Keratinocyte (primary cell): ENCODE measurements at regions not wholly inside any gene's neighbourhood (a gene's known extent, or its start where the extent isn't known, plus 50 kb on each side); places are given as distances from the start of the nearest gene placed in this dataset.

Experiments
- DNase-seq: peaks from one replicate; pipeline ENCODE4 v3.0.0-alpha.2; 2011; ENCODE audit warnings: low read depth, missing footprints, low spot score
- FAIRE-seq: peaks from 2 replicates; lab custom pipeline; 2011; peaks lifted over from hg19 to GRCh38; lab: Jason Lieb, UNC
- H2AFZ ChIP-seq: 2 replicates; pipeline ENCODE4 v1.6.0; 2012; ENCODE audit warnings: low read length, control low read depth, inconsistent platforms; ENCODE audit not compliant: control insufficient read depth
- H3K27ac ChIP-seq: 2 replicates; pipeline ENCODE4 v1.5.1; 2011; ENCODE audit warnings: low read length; ENCODE audit not compliant: control insufficient read depth, insufficient read depth
- H3K27me3 ChIP-seq: 3 replicates; pipeline ENCODE4 v1.6.0; 2011; ENCODE audit warnings: low read length; ENCODE audit not compliant: control insufficient read depth, insufficient read depth; ENCODE audit errors: extremely low read depth
- H3K36me3 ChIP-seq, 2 experiments: 2 replicates in 1 of 2; 3 replicates in 1 of 2; pipeline ENCODE4 v1.5.1; 2011; ENCODE audit warnings: low read length in 2 of 2, mild to moderate bottlenecking in 1 of 2; ENCODE audit not compliant: control insufficient read depth in 2 of 2, insufficient read depth in 2 of 2; ENCODE audit errors: extremely low read depth in 1 of 2
- H3K4me1 ChIP-seq: 3 replicates; pipeline ENCODE4 v1.5.1; 2011; ENCODE audit warnings: low read length; ENCODE audit not compliant: control insufficient read depth, insufficient read depth; ENCODE audit errors: extremely low read depth
- H3K4me2 ChIP-seq: 3 replicates; pipeline ENCODE4 v1.6.0; 2011; ENCODE audit warnings: low read depth, low read length; ENCODE audit not compliant: control insufficient read depth, insufficient read depth; ENCODE audit errors: extremely low read depth
- H3K4me3 ChIP-seq, 3 experiments: fragments of 200-600 bp in 1 of 3; sonication (generic) in 1 of 3; 2 replicates in 2 of 3; 3 replicates in 1 of 3; pipeline ENCODE4 v1.5.1; 2011 to 2016; ENCODE audit warnings: low read length in 3 of 3, mild to moderate bottlenecking in 3 of 3, control low read depth in 2 of 3, inconsistent platforms in 1 of 3, low read depth in 1 of 3, mixed read lengths in 1 of 3, mixed run types in 1 of 3, moderate library complexity in 1 of 3; ENCODE audit not compliant: control insufficient read depth in 2 of 3, insufficient read depth in 2 of 3; ENCODE audit errors: extremely low read depth in 1 of 3
- H3K79me2 ChIP-seq: 2 replicates; pipeline ENCODE4 v1.6.0; 2012; ENCODE audit warnings: low read length; ENCODE audit not compliant: control insufficient read depth, insufficient read depth
- H3K9ac ChIP-seq: 3 replicates; pipeline ENCODE4 v1.6.0; 2011; ENCODE audit warnings: low read length; ENCODE audit not compliant: control insufficient read depth, insufficient read depth; ENCODE audit errors: extremely low read depth
- H3K9me1 ChIP-seq: 3 replicates; pipeline ENCODE4 v1.6.0; 2011; ENCODE audit warnings: low read length; ENCODE audit not compliant: control insufficient read depth, insufficient read depth; ENCODE audit errors: extremely low read depth
- H3K9me3 ChIP-seq: 2 replicates; pipeline ENCODE4 v1.5.1; 2012; ENCODE audit warnings: low read depth, low read length; ENCODE audit not compliant: control insufficient read depth
- H4K20me1 ChIP-seq: 3 replicates; pipeline ENCODE4 v1.6.0; 2011; ENCODE audit warnings: low read length; ENCODE audit not compliant: control insufficient read depth, insufficient read depth; ENCODE audit errors: extremely low read depth
- CTCF ChIP-seq, 3 experiments: IDR thresholded peaks in 1 of 3; conservative IDR thresholded peaks in 1 of 3; optimal IDR thresholded peaks in 1 of 3; 2 replicates in 2 of 3; 3 replicates in 1 of 3; pipeline versions ENCODE3 to v1.5.1; 2011; ENCODE audit warnings: low read length in 3 of 3, mild to moderate bottlenecking in 3 of 3, moderate library complexity in 2 of 3, control low read depth in 1 of 3, inconsistent platforms in 1 of 3; ENCODE audit not compliant: insufficient read depth in 2 of 3; ENCODE audit errors: extremely low read depth in 1 of 3
- EZH2 ChIP-seq: IDR thresholded peaks from one replicate; pipeline ENCODE4 v1.6.1; 2012; ENCODE audit warnings: inconsistent platforms, mild to moderate bottlenecking, low read length, moderate library complexity
- dilution Hi-C: fragments of 300-500 bp; cut with MboI; formaldehyde crosslinking; loops from one replicate; pipeline ENCODE4 v1.7.0; 2020; ENCODE audit warnings: low sequenced_read_pairs; ENCODE audit not compliant: extremely low pct_ligation_motif_present

GRCh38 chr2:207408086-207408794 is 121.5 kb upstream of the CREB1 start:
- peak; percentile 94 for FAIRE-seq
- H3K9me3 ChIP-seq = no peaks in the 10 kb centered on the region
- H3K9me1 ChIP-seq = no peaks in the 10 kb centered on the region
- H3K79me2 ChIP-seq = no peaks in the 10 kb centered on the region
- no peak for TF ChIP-seq CTCF (optimal IDR thresholded peaks at IDR 0.05 in 1 of 3, IDR thresholded peaks at IDR 0.05 in 1 of 3, conservative IDR thresholded peaks at IDR 0.05 in 1 of 3; ENCODE audit: extremely low read depth in 1 of 3, insufficient read depth in 2 of 3, low read length in 3 of 3)
- no peak for TF ChIP-seq EZH2
- no peaks in the 10 kb centered on the region for H3K36me3 ChIP-seq
- dilution Hi-C loops = no loop called here
- H3K27me3 ChIP-seq = no peaks in the 10 kb centered on the region
- H3K27ac ChIP-seq = peak overlapping the region; percentile 53
- DNase-seq = no peak
- peak overlapping the region; percentile 77 for H3K4me2 ChIP-seq
- H4K20me1 ChIP-seq = no peaks in the 10 kb centered on the region
- peak overlapping the region; percentile 83 for H2AFZ ChIP-seq
- peak overlapping the region in 2 of 3 experiments; percentile 19 to 39 for H3K4me3 ChIP-seq
- peak overlapping the region; percentile 42 for H3K9ac ChIP-seq
- peaks cover 27% of the 10 kb centered on the region for H3K4me1 ChIP-seq

- no peak overlapping the region for H2AFZ ChIP-seq
- no peaks in the 10 kb centered on the region for H4K20me1 ChIP-seq
- H3K9me3 ChIP-seq = no peaks in the 10 kb centered on the region
- no peaks in the 10 kb centered on the region for H3K9me1 ChIP-seq
- H3K9ac ChIP-seq = no peak overlapping the region
- FAIRE-seq (peak; percentile 48), DNase-seq (no peak)
- H3K27me3 ChIP-seq = no peaks in the 10 kb centered on the region
- TF ChIP-seq CTCF (optimal IDR thresholded peaks at IDR 0.05 in 1 of 3, IDR thresholded peaks at IDR 0.05 in 1 of 3, conservative IDR thresholded peaks at IDR 0.05 in 1 of 3; ENCODE audit: extremely low read depth in 1 of 3, insufficient read depth in 2 of 3, low read length in 3 of 3) = no peak
- no peak for TF ChIP-seq EZH2
- H3K4me2 ChIP-seq = no peak overlapping the region
- no peaks in the 10 kb centered on the region for H3K36me3 ChIP-seq
- dilution Hi-C loops = no loop called here
- H3K79me2 ChIP-seq = no peaks in the 10 kb centered on the region
- peaks cover 27% of the 10 kb centered on the region for H3K4me1 ChIP-seq
- H3K4me3 ChIP-seq = no peak overlapping the region
- H3K27ac ChIP-seq = no peak overlapping the region
Observed at GRCh38 chr2:207409517-207409916, 120.2 kb upstream of the CREB1 start.
